ENCODE measurements at regions not wholly inside any gene's neighbourhood (a gene's known extent, or its start where the extent isn't known, plus 50 kb on each side); places are given as distances from the start of the nearest gene placed in this dataset.

DNA sequence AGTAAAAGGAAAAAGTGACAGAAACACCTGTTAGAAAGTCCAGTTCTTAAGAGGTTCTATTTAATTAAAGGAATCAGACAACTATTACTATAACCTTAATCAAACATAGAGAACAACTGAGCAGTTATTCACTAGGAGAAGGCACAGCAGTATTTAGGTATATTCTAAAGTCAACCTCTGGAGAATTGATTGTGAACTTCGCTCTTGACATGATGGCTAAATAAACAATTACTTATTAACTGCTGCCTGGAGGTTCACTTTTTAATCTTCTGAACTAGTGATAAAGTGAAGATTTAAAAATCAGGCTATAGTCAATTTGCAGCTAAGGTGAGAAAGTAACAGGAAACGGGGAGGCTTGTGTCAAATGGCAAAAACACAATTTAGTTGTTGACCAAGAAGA is 557.3 kb downstream of the FAM181B start:
- Mint-ChIP-seq H3K4me3 (no peak overlapping the region), H3K27me3 (ENCODE audit: low read depth) (peaks cover 3% of the 10 kb centered on the region), H3K9me3 (peaks cover 2% of the 10 kb centered on the region)

GRCh38 chr11:82174610-82175009 is 559.1 kb downstream of the FAM181B start:
- Mint-ChIP-seq H3K4me1 (ENCODE audit: low read depth) (no peaks in the 10 kb centered on the region), H3K36me3 (ENCODE audit: low read depth) (no peaks in the 10 kb centered on the region), H3K4me3 (no peak overlapping the region), H3K27me3 (ENCODE audit: low read depth) (peaks cover 3% of the 10 kb centered on the region), H3K27ac (no peak overlapping the region), H3K9me3 (no peaks in the 10 kb centered on the region)
- DNase-seq: no peak
- intact Hi-C loops (cut with micrococcal nuclease): no loop called here
- CTCF ChIA-PET: no interaction called here

More for the DNA sequence above, 557.3 kb downstream of the FAM181B start:
- DNase-seq: no peak
- no peak overlapping the region for H3K27ac Mint-ChIP-seq
- H3K36me3 Mint-ChIP-seq (ENCODE audit: low read depth): no peaks in the 10 kb centered on the region
- intact Hi-C loops (cut with micrococcal nuclease): no loop called here
- no peaks in the 10 kb centered on the region for H3K4me1 Mint-ChIP-seq (ENCODE audit: low read depth)
- CTCF ChIA-PET: no interaction called here

GRCh38 chr11:82146789-82147188 is 586.9 kb downstream of the FAM181B start:
- intact Hi-C loops (cut with micrococcal nuclease): no loop called here
- DNase-seq: no peak
- H3K36me3 Mint-ChIP-seq (ENCODE audit: low read depth): no peaks in the 10 kb centered on the region
- no peaks in the 10 kb centered on the region for H3K4me1 Mint-ChIP-seq (ENCODE audit: low read depth)
- no peaks in the 10 kb centered on the region for H3K9me3 Mint-ChIP-seq
- CTCF ChIA-PET: no interaction called here
- H3K4me3 Mint-ChIP-seq: no peak overlapping the region
- H3K27me3 Mint-ChIP-seq (ENCODE audit: low read depth): peaks cover 6% of the 10 kb centered on the region
- no peak overlapping the region for H3K27ac Mint-ChIP-seq

GRCh38 chr11:82118946-82119345 is 614.7 kb downstream of the FAM181B start:
- DNase-seq: no peak
- H3K27me3 Mint-ChIP-seq (ENCODE audit: low read depth): peaks cover 7% of the 10 kb centered on the region
- H3K4me1 Mint-ChIP-seq (ENCODE audit: low read depth): no peaks in the 10 kb centered on the region
- H3K9me3 Mint-ChIP-seq: no peaks in the 10 kb centered on the region
- no peak overlapping the region for H3K27ac Mint-ChIP-seq
- intact Hi-C loops (cut with micrococcal nuclease): no loop called here
- CTCF ChIA-PET: interaction anchor here (0.6 kb wide), 1 partner anchor 222 kb away, joined by 4 read pairs; no protein-coding TSS in a partner anchor
- no peak overlapping the region for H3K4me3 Mint-ChIP-seq
- no peaks in the 10 kb centered on the region for H3K36me3 Mint-ChIP-seq (ENCODE audit: low read depth)

GRCh38 chr11:82117362-82117761 is 616.3 kb downstream of the FAM181B start:
- Mint-ChIP-seq H3K27ac (no peak overlapping the region), H3K9me3 (no peaks in the 10 kb centered on the region), H3K4me3 (no peak overlapping the region), H3K36me3 (ENCODE audit: low read depth) (no peaks in the 10 kb centered on the region), H3K27me3 (ENCODE audit: low read depth) (peaks cover 5% of the 10 kb centered on the region), H3K4me1 (ENCODE audit: low read depth) (no peaks in the 10 kb centered on the region)
- intact Hi-C loops (cut with micrococcal nuclease): no loop called here
- no peak for DNase-seq
- CTCF ChIA-PET: no interaction called here

GRCh38 chr11:82105331-82105998 is 628.2 kb downstream of the FAM181B start:
- no peak for DNase-seq
- H3K36me3 Mint-ChIP-seq (ENCODE audit: low read depth): no peaks in the 10 kb centered on the region
- H3K27ac Mint-ChIP-seq: no peak overlapping the region
- H3K27me3 Mint-ChIP-seq (ENCODE audit: low read depth): no peaks in the 10 kb centered on the region
- intact Hi-C loops (cut with micrococcal nuclease): no loop called here
- no peak overlapping the region for H3K4me3 Mint-ChIP-seq
- H3K9me3 Mint-ChIP-seq: no peaks in the 10 kb centered on the region
- CTCF ChIA-PET: no interaction called here
- no peaks in the 10 kb centered on the region for H3K4me1 Mint-ChIP-seq (ENCODE audit: low read depth)

GRCh38 chr11:82092904-82093303 is 640.8 kb downstream of the FAM181B start:
- no peak overlapping the region for H3K4me3 Mint-ChIP-seq
- H3K27me3 Mint-ChIP-seq (ENCODE audit: low read depth): peaks cover 4% of the 10 kb centered on the region

DNA sequence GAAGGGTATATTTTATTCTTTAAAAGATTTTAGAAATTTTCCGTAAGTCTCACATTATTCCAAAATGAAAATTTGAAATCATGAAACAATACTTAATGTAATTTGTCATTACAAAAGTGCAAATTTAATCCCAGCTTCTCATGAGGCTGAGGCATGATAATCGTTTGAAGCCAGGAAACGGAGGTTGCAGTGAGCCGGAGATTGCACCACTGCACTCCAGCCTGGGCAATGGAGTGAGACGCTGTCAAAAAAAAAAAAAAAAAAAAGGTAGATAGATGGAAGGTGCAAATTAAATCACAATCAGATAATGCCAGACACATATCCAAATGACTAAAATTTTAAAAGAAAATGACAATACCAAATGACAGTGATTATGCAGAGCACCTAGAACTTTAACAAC is 644.2 kb downstream of the FAM181B start:
- Mint-ChIP-seq H3K36me3 (ENCODE audit: low read depth) (no peaks in the 10 kb centered on the region), H3K27me3 (ENCODE audit: low read depth) (peaks cover 6% of the 10 kb centered on the region), H3K9me3 (no peaks in the 10 kb centered on the region), H3K27ac (no peak overlapping the region), H3K4me3 (no peak overlapping the region), H3K4me1 (ENCODE audit: low read depth) (no peaks in the 10 kb centered on the region)
- intact Hi-C loops (cut with micrococcal nuclease): no loop called here
- DNase-seq: no peak
- CTCF ChIA-PET: no interaction called here

More at GRCh38 chr11:82092904-82093303, 640.8 kb downstream of the FAM181B start:
- DNase-seq: no peak
- H3K9me3 Mint-ChIP-seq: no peaks in the 10 kb centered on the region
- intact Hi-C loops (cut with micrococcal nuclease): no loop called here
- no peak overlapping the region for H3K27ac Mint-ChIP-seq
- no peaks in the 10 kb centered on the region for H3K4me1 Mint-ChIP-seq (ENCODE audit: low read depth)
- CTCF ChIA-PET: no interaction called here
- no peaks in the 10 kb centered on the region for H3K36me3 Mint-ChIP-seq (ENCODE audit: low read depth)

DNA sequence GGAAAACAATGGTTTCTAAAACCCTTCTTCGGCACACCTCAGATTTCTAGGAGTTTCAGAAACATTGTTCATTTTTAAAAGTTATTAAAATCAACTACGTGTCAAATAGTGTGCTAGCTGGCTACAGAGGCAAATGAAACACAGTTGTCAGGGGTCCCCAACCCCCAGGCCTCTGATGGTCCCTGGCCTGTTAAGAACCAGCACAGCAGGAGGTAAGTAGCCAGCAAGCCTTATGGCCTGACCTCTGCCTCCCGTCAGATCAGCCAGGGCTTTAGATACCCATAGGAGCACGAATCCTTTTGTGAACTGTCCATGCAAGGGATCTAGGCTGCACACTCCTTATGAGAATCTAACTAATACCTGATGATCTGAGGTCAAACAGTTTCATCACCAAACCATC is 648.2 kb downstream of the FAM181B start:
- CTCF ChIA-PET: no interaction called here
- Mint-ChIP-seq H3K9me3 (no peaks in the 10 kb centered on the region), H3K36me3 (ENCODE audit: low read depth) (no peaks in the 10 kb centered on the region), H3K27ac (no peak overlapping the region), H3K4me1 (ENCODE audit: low read depth) (no peaks in the 10 kb centered on the region), H3K4me3 (no peak overlapping the region), H3K27me3 (ENCODE audit: low read depth) (peaks cover 4% of the 10 kb centered on the region)
- no peak for DNase-seq
- intact Hi-C loops (cut with micrococcal nuclease): no loop called here

DNA sequence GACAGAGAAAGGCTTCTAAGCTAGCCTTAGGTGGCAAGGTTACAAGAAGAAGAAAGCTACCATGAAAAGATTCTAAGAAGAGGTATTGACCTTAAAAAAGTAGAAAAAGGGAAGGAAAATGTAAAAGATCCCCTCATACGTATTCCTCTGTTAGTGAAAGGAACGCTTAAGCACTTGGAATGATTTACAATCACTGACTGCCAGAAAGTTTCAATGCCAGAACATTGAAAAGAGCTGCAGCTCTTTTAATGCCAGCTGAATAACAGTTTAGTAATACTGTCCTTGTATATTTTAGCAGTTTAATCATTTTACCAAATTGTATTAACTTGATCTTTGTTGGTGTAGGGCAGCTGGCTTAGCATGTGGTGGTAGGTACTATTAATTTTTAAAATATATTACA is 650.7 kb downstream of the FAM181B start:
- Mint-ChIP-seq H3K36me3 (ENCODE audit: low read depth) (no peaks in the 10 kb centered on the region), H3K4me3 (no peak overlapping the region), H3K9me3 (no peaks in the 10 kb centered on the region), H3K27me3 (ENCODE audit: low read depth) (peaks cover 4% of the 10 kb centered on the region), H3K4me1 (ENCODE audit: low read depth) (no peaks in the 10 kb centered on the region), H3K27ac (no peak overlapping the region)
- intact Hi-C loops (cut with micrococcal nuclease): no loop called here
- DNase-seq: no peak
- CTCF ChIA-PET: interaction anchor here (0.6 to 0.7 kb wide), 2 partner anchors 13 to 18 kb away, joined by 3 read pairs; no protein-coding TSS in a partner anchor

- no peaks in the 10 kb centered on the region for H3K9me3 Mint-ChIP-seq
- intact Hi-C loops (cut with micrococcal nuclease): no loop called here
- CTCF ChIA-PET: no interaction called here
- peaks cover 2% of the 10 kb centered on the region for H3K27me3 Mint-ChIP-seq (ENCODE audit: low read depth)
- H3K36me3 Mint-ChIP-seq (ENCODE audit: low read depth): no peaks in the 10 kb centered on the region
- H3K4me3 Mint-ChIP-seq: no peak overlapping the region
- no peak for DNase-seq
- H3K27ac Mint-ChIP-seq: no peak overlapping the region
- H3K4me1 Mint-ChIP-seq (ENCODE audit: low read depth): no peaks in the 10 kb centered on the region
Observed at GRCh38 chr11:82080160-82080559, 653.5 kb downstream of the FAM181B start.

GRCh38 chr11:82076126-82076525 is 657.5 kb downstream of the FAM181B start:
- H3K4me1 Mint-ChIP-seq (ENCODE audit: low read depth): no peaks in the 10 kb centered on the region
- H3K27me3 Mint-ChIP-seq (ENCODE audit: low read depth): no peaks in the 10 kb centered on the region
- CTCF ChIA-PET: no interaction called here
- intact Hi-C loops (cut with micrococcal nuclease): no loop called here
- no peak overlapping the region for H3K27ac Mint-ChIP-seq
- no peaks in the 10 kb centered on the region for H3K36me3 Mint-ChIP-seq (ENCODE audit: low read depth)
- DNase-seq: no peak
- no peaks in the 10 kb centered on the region for H3K9me3 Mint-ChIP-seq
- no peak overlapping the region for H3K4me3 Mint-ChIP-seq

DNA sequence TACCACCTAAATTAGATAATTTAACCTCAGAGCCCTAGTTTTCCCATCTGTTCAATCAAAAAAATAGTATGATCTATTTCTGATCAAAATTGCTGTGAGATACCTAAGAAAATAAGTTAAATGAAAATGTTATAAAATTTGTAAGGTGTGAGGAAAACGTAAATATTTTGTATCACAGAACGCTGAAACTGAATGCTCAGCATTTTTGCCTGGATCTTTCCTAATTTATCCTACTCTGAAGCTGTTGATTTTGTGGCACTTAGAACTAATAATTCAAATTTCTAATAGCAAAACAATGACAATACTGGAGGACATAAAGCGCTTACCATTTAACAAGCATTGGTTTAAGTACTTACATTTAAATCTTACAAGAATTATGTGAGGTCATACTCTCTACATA is 674.2 kb downstream of the FAM181B start:
- DNase-seq: no peak
- no peaks in the 10 kb centered on the region for H3K36me3 Mint-ChIP-seq (ENCODE audit: low read depth)
- CTCF ChIA-PET: no interaction called here

More for the DNA sequence above, 674.2 kb downstream of the FAM181B start:
- Mint-ChIP-seq H3K27ac (no peak overlapping the region), H3K27me3 (ENCODE audit: low read depth) (no peaks in the 10 kb centered on the region), H3K4me1 (ENCODE audit: low read depth) (no peaks in the 10 kb centered on the region), H3K4me3 (no peak overlapping the region), H3K9me3 (no peaks in the 10 kb centered on the region)
- intact Hi-C loops (cut with micrococcal nuclease): no loop called here
